Immature natural killer cell (primary cell): ENCODE measurements at regions not wholly inside any gene's neighbourhood (a gene's known extent, or its start where the extent isn't known, plus 50 kb on each side); places are given as distances from the start of the nearest gene placed in this dataset.
"Not testable (repeated sequence)": the region's sequence is repeated elsewhere in the genome, so short reads cannot be mapped to it uniquely, and the experiment has no call there.

Source experiments
- DNase-seq, 3 donors: peaks; one replicate each; pipeline ENCODE4 v3.0.0; 2022; ENCODE audit warnings: mixed read lengths in 1 of 3
- H3K27ac Mint-ChIP-seq, 6 donors: one replicate each; pipeline ENCODE4 v1.8.0; 2020; ENCODE audit warnings: mixed read lengths in 6 of 6, mild to moderate bottlenecking in 5 of 6, inconsistent platforms in 4 of 6, moderate library complexity in 3 of 6
- H3K27me3 Mint-ChIP-seq, 3 donors: one replicate each; pipeline ENCODE4 v1.8.0; 2020 to 2021; ENCODE audit warnings: low read depth in 3 of 3, mild to moderate bottlenecking in 3 of 3, mixed read lengths in 3 of 3, moderate library complexity in 3 of 3, inconsistent platforms in 1 of 3
- H3K36me3 Mint-ChIP-seq, 3 donors: one replicate each; pipeline ENCODE4 v1.8.0; 2020; ENCODE audit warnings: mixed read lengths in 3 of 3, inconsistent platforms in 2 of 3, mild to moderate bottlenecking in 2 of 3
- H3K4me1 Mint-ChIP-seq, 2 donors: one replicate each; pipeline ENCODE4 v1.8.0; 2020; ENCODE audit warnings: inconsistent platforms in 2 of 2, mild to moderate bottlenecking in 2 of 2, mixed read lengths in 2 of 2, moderate library complexity in 1 of 2
- H3K4me3 Mint-ChIP-seq, 5 donors: one replicate each; pipeline ENCODE4 v1.8.0; 2020; ENCODE audit warnings: mild to moderate bottlenecking in 5 of 5, mixed read lengths in 5 of 5, inconsistent platforms in 3 of 5, moderate library complexity in 3 of 5
- H3K9me3 Mint-ChIP-seq, 6 donors: one replicate each; pipeline ENCODE4 v1.8.0; 2020; ENCODE audit warnings: mild to moderate bottlenecking in 6 of 6, mixed read lengths in 6 of 6, inconsistent platforms in 4 of 6, moderate library complexity in 3 of 6

DNA sequence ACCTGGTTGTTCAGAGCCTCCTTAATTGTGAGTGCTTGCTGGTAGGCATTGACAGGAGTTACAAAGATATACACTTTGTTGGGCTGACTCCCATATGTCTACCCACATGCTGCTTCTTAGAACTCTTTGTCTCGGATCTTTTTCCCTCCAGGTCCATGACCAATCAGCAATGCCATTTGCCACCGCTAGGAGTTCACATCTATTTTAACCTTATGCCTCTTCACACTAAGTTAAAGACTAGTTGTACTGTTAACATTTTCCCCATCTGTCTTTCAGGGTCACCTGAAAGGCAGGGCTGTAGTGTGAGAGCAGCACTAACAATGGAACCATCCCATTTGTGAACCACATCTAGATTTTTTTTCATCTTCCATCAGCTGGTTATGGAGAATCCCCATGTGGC, 226.7 kb upstream of the NPY start:
- Mint-ChIP-seq H3K9me3 (peaks cover 0 to 2% (median 0%) of the 10 kb centered on the region in 6 donors), H3K36me3 (no peaks in the 10 kb centered on the region), H3K4me3 (no peak overlapping the region), H3K27me3 (peaks cover 4 to 8% (median 5%) of the 10 kb centered on the region in 3 donors), H3K27ac (no peak overlapping the region), H3K4me1 (no peaks in the 10 kb centered on the region)
- DNase-seq: no peak

DNA sequence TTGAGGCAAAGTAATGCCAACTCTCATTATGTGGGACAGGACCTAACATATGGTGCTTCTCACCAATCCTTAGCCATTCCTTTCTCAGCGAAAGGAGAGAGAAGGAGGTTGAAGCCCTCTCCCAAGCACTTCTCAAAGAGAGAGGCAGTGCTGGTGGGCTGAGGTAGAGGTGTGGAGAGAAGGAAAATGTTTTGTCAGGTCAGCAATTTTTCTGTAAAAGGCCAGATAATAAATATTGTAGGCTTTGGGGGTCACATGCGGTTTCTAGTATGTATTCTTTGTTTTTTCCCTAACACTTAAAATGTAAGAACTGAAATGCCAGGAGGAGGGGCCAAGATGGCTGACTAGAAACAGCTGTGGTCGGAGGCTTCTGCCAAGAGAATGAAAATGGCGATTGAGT, 225.0 kb upstream of the NPY start:
- Mint-ChIP-seq H3K27me3 (peaks cover under 1 to 8% (median 3%) of the 10 kb centered on the region in 3 donors), H3K9me3 (no peaks in the 10 kb centered on the region), H3K4me3 (no peak overlapping the region), H3K27ac (no peak overlapping the region), H3K4me1 (no peaks in the 10 kb centered on the region), H3K36me3 (no peaks in the 10 kb centered on the region)
- no peak for DNase-seq

- no peak overlapping the region for H3K4me3 Mint-ChIP-seq
- H3K27ac Mint-ChIP-seq: no peak overlapping the region
- peaks cover 0 to 8% (median 5%) of the 10 kb centered on the region in 3 donors for H3K27me3 Mint-ChIP-seq
- H3K9me3 Mint-ChIP-seq: peaks cover 0 to 2% (median 0%) of the 10 kb centered on the region in 6 donors
- H3K36me3 Mint-ChIP-seq: no peaks in the 10 kb centered on the region
- no peak for DNase-seq
- no peaks in the 10 kb centered on the region for H3K4me1 Mint-ChIP-seq
These were observed 224.2 kb upstream of the NPY start for GRCh38 chr7:24059775-24060174.

DNA sequence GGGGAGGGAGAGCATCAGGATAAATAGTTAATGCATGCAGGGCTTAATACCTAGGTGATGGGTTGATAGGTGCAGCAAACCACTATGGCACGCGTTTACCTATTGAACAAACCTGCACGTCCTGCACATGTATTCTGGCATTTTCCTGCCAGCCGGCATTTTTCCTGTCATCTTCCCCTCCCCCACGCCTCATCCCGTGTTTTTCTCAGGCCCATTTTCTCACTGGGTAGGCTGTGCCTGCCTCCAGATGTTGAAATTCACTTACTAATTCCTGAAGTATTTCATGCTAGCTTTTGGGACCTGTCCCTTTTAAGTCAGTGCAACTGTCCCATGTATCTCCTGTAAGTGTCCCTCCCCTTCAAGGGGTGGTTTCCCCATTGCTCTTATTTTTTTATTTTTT, 220.3 kb upstream of the NPY start:
- no peaks in the 10 kb centered on the region for H3K36me3 Mint-ChIP-seq
- H3K4me3 Mint-ChIP-seq: no peak overlapping the region
- H3K4me1 Mint-ChIP-seq: no peaks in the 10 kb centered on the region
- peaks cover 0 to 2% (median 0%) of the 10 kb centered on the region in 6 donors for H3K9me3 Mint-ChIP-seq
- no peak overlapping the region for H3K27ac Mint-ChIP-seq
- DNase-seq: no peak
- peaks cover 0 to 7% (median 6%) of the 10 kb centered on the region in 3 donors for H3K27me3 Mint-ChIP-seq

DNA sequence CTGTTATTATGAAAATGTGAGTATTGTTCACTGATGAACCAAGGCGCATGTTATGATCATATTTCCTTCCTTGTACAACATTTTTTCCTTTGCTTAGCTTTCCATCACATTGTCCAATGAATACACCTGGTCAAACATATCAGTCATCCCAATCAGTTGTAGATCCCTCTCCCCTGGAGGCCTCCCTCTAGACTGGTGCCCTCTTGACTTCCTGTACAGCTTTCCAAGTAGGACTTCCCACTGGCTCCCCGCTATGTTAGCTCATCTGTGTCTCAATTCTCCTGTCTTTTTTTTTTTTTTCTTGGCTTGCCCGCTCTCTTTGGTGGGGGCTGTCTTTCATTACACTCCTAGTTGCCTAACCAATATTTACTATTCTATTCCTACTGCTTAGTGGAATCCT, 214.2 kb upstream of the NPY start:
- DNase-seq: no peak
- Mint-ChIP-seq H3K27me3 (peaks cover 0 to 4% (median 3%) of the 10 kb centered on the region in 3 donors), H3K4me3 (no peak overlapping the region), H3K27ac (no peak overlapping the region), H3K4me1 (no peaks in the 10 kb centered on the region), H3K36me3 (no peaks in the 10 kb centered on the region), H3K9me3 (peaks cover 0 to 3% (median under 1%) of the 10 kb centered on the region in 6 donors)

DNA sequence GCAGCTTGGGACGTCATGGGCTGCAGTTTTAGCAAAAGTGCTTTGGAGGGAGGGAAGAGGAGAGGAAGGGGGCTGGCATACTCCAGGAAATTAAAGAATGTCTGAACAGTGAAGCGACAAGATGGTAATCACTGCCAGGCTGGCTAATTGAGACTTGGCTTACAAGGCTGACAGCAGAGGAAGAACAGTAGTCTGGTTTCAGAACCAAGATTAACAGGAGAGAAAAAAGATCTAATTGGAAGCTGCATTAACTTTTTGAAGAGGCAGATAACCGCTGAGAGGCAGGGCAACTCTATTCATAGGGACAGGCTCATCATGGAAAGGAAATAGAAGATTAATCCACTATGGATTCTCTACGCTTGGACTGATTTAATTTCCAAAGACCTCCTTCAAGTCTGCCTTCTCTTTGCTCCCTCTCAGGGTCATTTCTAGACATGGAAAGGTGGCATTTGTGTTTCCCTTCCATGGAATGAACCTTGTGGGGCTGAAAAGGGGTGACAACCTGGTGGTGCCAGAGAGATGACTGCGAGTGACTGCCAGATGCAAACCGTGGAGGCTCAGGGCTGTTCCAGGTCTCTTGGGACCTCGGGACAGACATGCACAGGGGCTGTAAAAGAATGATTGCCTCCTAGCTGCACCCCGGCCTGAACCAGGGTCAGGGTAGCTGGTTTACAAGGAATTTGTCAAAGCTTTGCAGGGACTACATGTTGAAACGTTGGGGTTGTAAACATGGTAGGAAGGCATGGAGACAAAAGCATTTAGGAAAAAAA, 210.2 kb upstream of the NPY start:
- H3K9me3 Mint-ChIP-seq: peaks cover 0 to 3% (median under 1%) of the 10 kb centered on the region in 6 donors
- no peak overlapping the region for H3K4me3 Mint-ChIP-seq
- peaks cover 0 to 3% (median 2%) of the 10 kb centered on the region in 3 donors for H3K27me3 Mint-ChIP-seq
- H3K4me1 Mint-ChIP-seq: no peaks in the 10 kb centered on the region
- no peaks in the 10 kb centered on the region for H3K36me3 Mint-ChIP-seq
- no peak overlapping the region for H3K27ac Mint-ChIP-seq
- no peak for DNase-seq

- no peak overlapping the region for H3K4me3 Mint-ChIP-seq
- peaks cover 0 to 3% (median 2%) of the 10 kb centered on the region in 3 donors for H3K27me3 Mint-ChIP-seq
- peaks cover 0 to 3% (median under 1%) of the 10 kb centered on the region in 6 donors for H3K9me3 Mint-ChIP-seq
- no peak for DNase-seq
- H3K4me1 Mint-ChIP-seq: no peaks in the 10 kb centered on the region
- H3K27ac Mint-ChIP-seq: no peak overlapping the region
- H3K36me3 Mint-ChIP-seq: no peaks in the 10 kb centered on the region
These were observed 208.6 kb upstream of the NPY start for GRCh38 chr7:24075426-24075810.

GRCh38 chr7:24082826-24083225, 201.2 kb upstream of the NPY start:
- Mint-ChIP-seq H3K4me3 (no peak overlapping the region), H3K27ac (no peak overlapping the region), H3K4me1 (no peaks in the 10 kb centered on the region), H3K9me3 (peaks cover 0 to 21% (median 1%) of the 10 kb centered on the region in 6 donors), H3K36me3 (no peaks in the 10 kb centered on the region), H3K27me3 (peaks cover 0 to 3% (median 0%) of the 10 kb centered on the region in 3 donors)
- DNase-seq: no peak

DNA sequence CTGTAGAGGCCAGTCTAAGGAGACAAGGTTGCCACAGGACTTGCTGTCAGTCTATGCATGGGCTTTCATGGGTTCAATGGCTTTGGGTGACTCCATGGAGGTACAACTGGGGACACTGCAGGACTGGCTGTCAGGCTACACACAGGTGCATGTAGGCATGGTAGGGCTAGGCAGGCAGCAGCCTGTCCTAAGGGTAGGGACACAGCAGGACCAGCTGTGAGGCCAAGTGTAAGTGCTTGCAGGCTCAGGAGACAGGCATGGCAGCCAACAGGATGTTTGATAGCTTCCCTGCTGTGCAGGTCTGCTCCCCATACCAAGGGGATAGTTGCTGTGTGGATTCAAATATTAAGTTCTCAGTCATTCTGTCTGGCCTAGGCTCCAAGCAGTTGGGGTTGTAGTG, 181.0 kb upstream of the NPY start:
- DNase-seq: no peak
- Mint-ChIP-seq H3K4me3 (no peak overlapping the region), H3K36me3 (no peaks in the 10 kb centered on the region), H3K27me3 (peaks cover 0 to 9% (median 0%) of the 10 kb centered on the region in 3 donors), H3K27ac (no peak overlapping the region), H3K4me1 (no peaks in the 10 kb centered on the region), H3K9me3 (peaks cover 0 to 12% (median 2%) of the 10 kb centered on the region in 6 donors)

DNA sequence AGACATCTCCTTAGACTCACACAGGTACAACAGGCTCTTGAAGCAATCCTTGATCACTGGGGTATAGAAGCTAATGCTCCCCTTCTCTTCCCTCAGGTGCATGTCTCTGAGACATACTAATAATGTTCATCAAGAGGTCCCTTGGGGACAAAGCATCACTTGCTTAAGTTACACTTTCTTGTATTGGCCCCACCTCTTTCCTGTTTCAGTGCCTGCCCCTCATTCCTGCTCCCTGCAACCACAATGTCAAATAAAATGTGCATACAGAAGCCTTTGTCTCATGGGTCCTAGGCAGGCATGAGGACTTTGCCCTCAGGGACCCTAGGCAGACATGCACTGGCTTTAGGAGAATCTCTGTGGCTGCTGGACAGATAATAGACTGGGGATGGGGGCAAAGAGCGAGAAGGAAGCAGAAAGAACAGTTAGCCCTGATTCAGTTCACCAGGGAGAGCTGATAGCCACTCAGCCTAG, 175.0 kb upstream of the NPY start:
- Mint-ChIP-seq H3K36me3 (no peaks in the 10 kb centered on the region), H3K27ac (no peak overlapping the region), H3K27me3 (peaks cover 2 to 5% (median 4%) of the 10 kb centered on the region in 3 donors), H3K4me3 (no peak overlapping the region), H3K9me3 (peaks cover 0 to 3% (median 0%) of the 10 kb centered on the region in 6 donors), H3K4me1 (no peaks in the 10 kb centered on the region)
- DNase-seq: no peak

DNA sequence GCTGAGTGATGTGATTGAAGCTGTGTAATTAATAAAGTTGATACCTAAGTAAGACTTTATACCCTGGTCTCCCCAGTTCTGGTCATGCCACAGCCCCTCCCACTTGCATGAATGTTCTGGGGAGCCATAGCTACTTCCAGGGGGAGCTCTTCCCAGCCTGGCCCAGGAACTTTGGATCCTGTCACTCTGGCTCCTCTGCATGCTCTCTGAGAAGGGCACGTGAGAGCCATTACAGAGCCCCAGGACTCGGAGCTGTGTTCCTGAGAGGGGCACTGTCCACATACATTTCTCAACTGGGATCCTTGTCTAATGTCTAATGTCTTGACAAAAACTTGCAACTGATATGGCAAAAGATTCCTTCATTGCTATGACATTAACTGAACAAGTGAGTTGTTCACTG, 173.9 kb upstream of the NPY start:
- Mint-ChIP-seq H3K9me3 (peaks cover 0 to 3% (median 0%) of the 10 kb centered on the region in 6 donors), H3K4me1 (no peaks in the 10 kb centered on the region), H3K36me3 (no peaks in the 10 kb centered on the region), H3K4me3 (no peak overlapping the region), H3K27ac (no peak overlapping the region), H3K27me3 (peaks cover 2 to 5% (median 4%) of the 10 kb centered on the region in 3 donors)
- no peak for DNase-seq

GRCh38 chr7:24113506-24113905, 170.5 kb upstream of the NPY start:
- no peaks in the 10 kb centered on the region for H3K36me3 Mint-ChIP-seq

DNA sequence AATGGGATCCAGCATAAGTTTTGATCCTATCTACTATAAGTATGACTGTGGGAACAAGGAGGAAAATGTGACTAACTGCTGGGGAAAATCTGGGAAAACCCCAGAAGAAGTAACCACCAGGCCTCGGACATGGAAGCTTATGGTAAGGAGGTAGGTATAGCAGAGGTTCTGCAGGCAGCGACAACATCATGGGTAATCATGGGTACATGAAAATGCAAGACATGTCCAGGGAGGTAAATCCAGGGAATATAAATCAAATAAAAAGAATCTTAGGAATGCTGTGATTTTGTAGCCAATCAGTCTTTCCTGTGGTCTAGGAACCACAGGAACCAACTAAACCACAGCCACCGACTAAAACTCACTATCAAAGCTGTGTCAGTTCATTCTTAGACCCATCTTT, 168.3 kb upstream of the NPY start:
- Mint-ChIP-seq H3K27ac (no peak overlapping the region), H3K4me3 (no peak overlapping the region), H3K4me1 (no peaks in the 10 kb centered on the region), H3K36me3 (no peaks in the 10 kb centered on the region), H3K27me3 (peaks cover 2 to 6% (median 4%) of the 10 kb centered on the region in 3 donors), H3K9me3 (peaks cover 0 to 3% (median 0%) of the 10 kb centered on the region in 6 donors)
- DNase-seq: no peak

More at GRCh38 chr7:24113506-24113905, 170.5 kb upstream of the NPY start:
- no peaks in the 10 kb centered on the region for H3K4me1 Mint-ChIP-seq
- H3K4me3 Mint-ChIP-seq: no peak overlapping the region
- no peak for DNase-seq
- peaks cover 0 to 3% (median 0%) of the 10 kb centered on the region in 6 donors for H3K9me3 Mint-ChIP-seq
- no peak overlapping the region for H3K27ac Mint-ChIP-seq
- H3K27me3 Mint-ChIP-seq: peaks cover 2 to 6% (median 2%) of the 10 kb centered on the region in 3 donors

DNA sequence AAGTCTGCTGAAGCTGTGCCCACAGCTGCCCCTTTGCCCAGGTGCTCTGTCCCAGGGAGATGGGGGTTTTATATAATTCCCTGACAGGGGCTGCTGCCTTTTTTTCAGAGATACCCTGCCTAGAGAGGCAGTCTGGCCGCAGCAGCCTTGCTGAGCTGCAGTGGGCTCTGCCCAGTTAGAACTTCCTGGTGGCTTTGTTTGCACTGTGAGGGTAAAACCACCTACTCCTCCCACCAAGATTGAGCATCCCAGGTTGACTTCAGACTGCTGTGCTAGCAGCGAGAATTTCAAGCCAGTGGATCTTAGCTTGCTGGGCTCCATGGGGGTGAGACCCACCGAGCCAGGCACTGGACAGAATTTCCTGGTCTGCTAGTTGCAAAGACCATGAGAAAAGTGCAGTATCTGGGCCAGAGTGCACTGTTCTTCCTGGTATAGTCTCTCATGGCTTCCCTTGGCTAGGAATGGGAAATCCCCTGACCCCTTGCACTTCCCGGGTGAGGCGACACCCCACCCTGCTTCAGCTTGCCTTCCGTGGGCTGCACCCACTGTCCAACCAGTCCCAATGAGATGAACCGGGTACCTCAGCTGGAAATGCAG, 166.0 kb upstream of the NPY start:
- not testable (repeated sequence) for H3K9me3 Mint-ChIP-seq, DNase-seq, H3K4me3 Mint-ChIP-seq, H3K36me3 Mint-ChIP-seq, H3K27ac Mint-ChIP-seq, H3K27me3 Mint-ChIP-seq, H3K4me1 Mint-ChIP-seq
